ENCODE measurements at regions not wholly inside any gene's neighbourhood (a gene's known extent, or its start where the extent isn't known, plus 50 kb on each side); places are given as distances from the start of the nearest gene placed in this dataset.

GRCh38 chr3:90018779-90019178, 911.4 kb downstream of the EPHA3 start:
- H3K79me2 ChIP-seq (ENCODE audit: low read depth), result no peaks in the 10 kb centered on the region

GRCh38 chr3:90025019-90025418, 917.6 kb downstream of the EPHA3 start:
- peak in 1 of 2 experiments; percentile 57 for DNase-seq
- Histone ChIP-seq H3K4me1 (replicated peaks; ENCODE audit: insufficient read depth) (peaks cover 15% of the 10 kb centered on the region), H4K20me1 (ENCODE audit: insufficient read depth) (no peaks in the 10 kb centered on the region; the same call in 1 of the 2 replicates), H3K9me3 (ENCODE audit: insufficient read depth, low read depth) (no peaks in the 10 kb centered on the region), H3K27me3 (ENCODE audit: insufficient read depth, low read depth) (no peaks in the 10 kb centered on the region), H3K4me2 (peak overlapping the region; percentile 36; the same call in 1 of the 2 replicates), H3K4me3 (no peak overlapping the region), H2AFZ (no peak overlapping the region), H3F3A (ENCODE audit: insufficient read depth, low read depth) (peaks cover 8% of the 10 kb centered on the region), H3K9me2 (ENCODE audit: insufficient read depth) (no peaks in the 10 kb centered on the region), H3K36me3 (ENCODE audit: low read depth) (no peaks in the 10 kb centered on the region), H3K27ac (no peak overlapping the region), H3K79me2 (ENCODE audit: low read depth) (no peaks in the 10 kb centered on the region)
- TF ChIP-seq EZH2 (IDR thresholded peaks at IDR 0.05; ENCODE audit: low read depth) (no peak), CTCF (conservative IDR thresholded peaks at IDR 0.05) (no peak)
- intact Hi-C loops (cut with micrococcal nuclease; ENCODE audit: unreplicated experiment), result no loop called here
- CTCF ChIA-PET, result no interaction called here
- no TSS peak for BruUV-seq (replicated peaks)
- POLR2A ChIA-PET (ENCODE audit: unreplicated experiment), result no interaction called here

More at GRCh38 chr3:90018779-90019178, 911.4 kb downstream of the EPHA3 start:
- H3K36me3 ChIP-seq (ENCODE audit: low read depth), result no peaks in the 10 kb centered on the region
- DNase-seq, result no peak
- no peak overlapping the region for H3K4me3 ChIP-seq
- POLR2A ChIA-PET (ENCODE audit: unreplicated experiment), result no interaction called here
- CTCF ChIA-PET, result no interaction called here
- H3K27me3 ChIP-seq (ENCODE audit: insufficient read depth, low read depth), result no peaks in the 10 kb centered on the region
- peaks cover 23% of the 10 kb centered on the region for H3F3A ChIP-seq (ENCODE audit: insufficient read depth, low read depth)
- TF ChIP-seq CTCF (conservative IDR thresholded peaks at IDR 0.05), result no peak
- no peak for TF ChIP-seq EZH2 (IDR thresholded peaks at IDR 0.05; ENCODE audit: low read depth)
- no peak overlapping the region for H3K27ac ChIP-seq
- H3K9me3 ChIP-seq (ENCODE audit: insufficient read depth, low read depth), result no peaks in the 10 kb centered on the region; the same call in 1 of the 2 replicates
- no peak overlapping the region for H3K4me2 ChIP-seq
- BruUV-seq (replicated peaks), result no TSS peak
- no peaks in the 10 kb centered on the region for H3K9me2 ChIP-seq (ENCODE audit: insufficient read depth)
- H3K4me1 ChIP-seq (replicated peaks; ENCODE audit: insufficient read depth), result peaks cover 32% of the 10 kb centered on the region
- 0 out of 2 replicates have a peak, but pooled peaks cover 4% of the 10 kb centered on the region for H4K20me1 ChIP-seq (ENCODE audit: insufficient read depth)
- intact Hi-C loops (cut with micrococcal nuclease; ENCODE audit: unreplicated experiment), result no loop called here
- no peak overlapping the region for H2AFZ ChIP-seq

GRCh38 chr3:90026406-90026805, 919.0 kb downstream of the EPHA3 start:
- Histone ChIP-seq H3K27ac (no peak overlapping the region), H3K36me3 (ENCODE audit: low read depth) (no peaks in the 10 kb centered on the region), H3K79me2 (ENCODE audit: low read depth) (no peaks in the 10 kb centered on the region), H2AFZ (no peak overlapping the region), H3K4me2 (no peak overlapping the region), H3K4me3 (no peak overlapping the region), H3F3A (ENCODE audit: insufficient read depth, low read depth) (peaks cover 8% of the 10 kb centered on the region), H3K9me2 (ENCODE audit: insufficient read depth) (no peaks in the 10 kb centered on the region), H3K4me1 (replicated peaks; ENCODE audit: insufficient read depth) (peaks cover 15% of the 10 kb centered on the region), H4K20me1 (ENCODE audit: insufficient read depth) (no peaks in the 10 kb centered on the region; the same call in 1 of the 2 replicates), H3K9me3 (ENCODE audit: insufficient read depth, low read depth) (no peaks in the 10 kb centered on the region), H3K27me3 (ENCODE audit: insufficient read depth, low read depth) (no peaks in the 10 kb centered on the region)
- ChIA-PET POLR2A (ENCODE audit: unreplicated experiment) (no interaction called here), CTCF (no interaction called here)
- no TSS peak for BruUV-seq (replicated peaks)
- no peak for DNase-seq
- intact Hi-C loops (cut with micrococcal nuclease; ENCODE audit: unreplicated experiment), result no loop called here
- TF ChIP-seq CTCF (conservative IDR thresholded peaks at IDR 0.05) (no peak), EZH2 (IDR thresholded peaks at IDR 0.05; ENCODE audit: low read depth) (no peak)
